NCI-H446 treated with DMSO at 0.1 percent for 48 hours (cell line): ENCODE measurements at regions not wholly inside any gene's neighbourhood (a gene's known extent, or its start where the extent isn't known, plus 50 kb on each side); places are given as distances from the start of the nearest gene placed in this dataset.
A peak's percentile ranks its signal among the peaks of the same experiment; 100 is the strongest.

Experiments used
- DNase-seq: peaks from one replicate; lab custom pipeline; 2025; lab: John Stamatoyannopoulos, UW

GRCh38 chr20:48180618-48181017, 395.3 kb upstream of the SULF2 start:
- DNase-seq, result peak; percentile 40

- DNase-seq, result peak; percentile 10
Observed at GRCh38 chr20:48180024-48180423, 394.7 kb upstream of the SULF2 start.

GRCh38 chr20:48178633-48179032, 393.4 kb upstream of the SULF2 start:
- no peak for DNase-seq

GRCh38 chr20:48177058-48177457, 391.8 kb upstream of the SULF2 start:
- DNase-seq, result no peak

GRCh38 chr20:48176139-48176538, 390.9 kb upstream of the SULF2 start:
- no peak for DNase-seq

GRCh38 chr20:48175261-48175660, 390.0 kb upstream of the SULF2 start:
- no peak for DNase-seq

GRCh38 chr20:48172357-48172702, 387.0 kb upstream of the SULF2 start:
- DNase-seq, result no peak

- DNase-seq, result no peak
Observed at GRCh38 chr20:48171626-48172356, 386.5 kb upstream of the SULF2 start.

- no peak for DNase-seq
Observed at GRCh38 chr20:48171071-48171470, 385.8 kb upstream of the SULF2 start.

- no peak for DNase-seq
Observed at GRCh38 chr20:48170625-48171024, 385.3 kb upstream of the SULF2 start.

GRCh38 chr20:48169650-48170225, 384.5 kb upstream of the SULF2 start:
- DNase-seq, result no peak

GRCh38 chr20:48166082-48166835, 381.0 kb upstream of the SULF2 start:
- DNase-seq, result no peak

GRCh38 chr20:48165401-48165685, 380.1 kb upstream of the SULF2 start:
- no peak for DNase-seq

- no peak for DNase-seq
Observed at GRCh38 chr20:48164566-48165400, 379.5 kb upstream of the SULF2 start.

GRCh38 chr20:48164034-48164433, 378.8 kb upstream of the SULF2 start:
- DNase-seq, result no peak

- DNase-seq, result no peak
Observed at GRCh38 chr20:48163505-48163904, 378.2 kb upstream of the SULF2 start.

- DNase-seq, result no peak
Observed at GRCh38 chr20:48162621-48163020, 377.3 kb upstream of the SULF2 start.

GRCh38 chr20:48159145-48160008, 374.1 kb upstream of the SULF2 start:
- DNase-seq, result no peak

GRCh38 chr20:48158014-48158413, 372.7 kb upstream of the SULF2 start:
- DNase-seq, result no peak

- DNase-seq, result no peak
Observed at GRCh38 chr20:48156951-48157700, 371.8 kb upstream of the SULF2 start.

- DNase-seq, result no peak
Observed at GRCh38 chr20:48156521-48156920, 371.2 kb upstream of the SULF2 start.
